ENCODE measurements at regions not wholly inside any gene's neighbourhood (a gene's known extent, or its start where the extent isn't known, plus 50 kb on each side); places are given as distances from the start of the nearest gene placed in this dataset.

DNA sequence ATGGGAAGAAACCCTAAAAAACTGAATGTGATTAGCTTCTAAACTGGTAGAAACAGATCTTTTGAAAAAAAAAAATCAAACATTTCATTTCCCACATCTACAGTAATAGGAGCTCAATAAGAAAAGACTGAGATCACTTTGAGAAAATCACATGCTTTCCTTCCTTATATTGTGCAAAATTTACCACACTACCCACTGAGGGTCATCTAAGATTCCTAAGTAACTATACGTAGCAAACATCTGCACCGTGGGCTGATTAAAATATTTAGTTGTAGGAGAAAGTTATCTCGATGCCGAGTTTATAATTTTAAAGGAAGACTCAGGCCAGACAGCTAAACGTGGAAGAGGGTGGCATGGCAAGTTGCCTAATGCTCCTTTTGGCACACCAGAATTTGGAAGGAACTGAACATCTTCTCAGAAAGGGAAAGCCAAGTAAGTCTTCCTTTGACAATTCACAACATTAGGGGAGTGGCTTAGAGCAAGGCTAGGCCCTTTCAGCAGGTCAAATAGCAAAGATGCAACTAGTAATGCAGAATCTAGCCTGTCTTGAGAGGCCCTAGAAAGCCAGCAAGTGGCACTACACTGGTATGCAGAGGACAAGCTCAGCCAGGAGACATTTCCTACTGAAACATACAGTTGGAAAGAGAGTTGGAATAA is 128.0 kb downstream of the TMA16 start:
- DNase-seq (no peak), ATAC-seq (no peak)
- Mint-ChIP-seq H3K9me3 (ENCODE audit: low read depth) (no peaks in the 10 kb centered on the region), H3K27me3 (no peaks in the 10 kb centered on the region), H3K27ac (no peak overlapping the region), H3K4me3 (no peak overlapping the region), H3K36me3 (ENCODE audit: low read depth) (no peaks in the 10 kb centered on the region), H3K4me1 (peaks cover 37% of the 10 kb centered on the region)
- intact Hi-C loops (cut with DNase I, micrococcal nuclease): no loop called here
- ChIA-PET POLR2A (no interaction called here), CTCF (no interaction called here)

DNA sequence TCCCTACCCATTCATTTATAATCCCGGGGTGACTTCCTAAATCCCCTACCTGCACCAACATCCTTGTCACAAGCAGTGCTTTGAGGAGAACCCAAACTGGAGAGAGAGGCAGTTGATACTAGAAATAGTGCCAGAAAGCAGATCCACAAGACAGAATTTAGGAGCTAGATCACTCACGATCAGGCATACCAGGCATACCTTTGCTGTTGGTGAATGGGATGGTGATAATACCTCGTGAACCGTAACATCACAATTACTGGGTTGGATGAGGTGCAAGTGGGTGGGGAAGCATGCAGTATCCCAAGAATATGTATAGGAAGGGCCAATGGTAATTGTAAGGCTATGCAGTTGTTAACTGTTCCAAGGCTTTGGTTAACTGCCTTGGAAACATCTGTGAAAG is 129.3 kb downstream of the TMA16 start:
- H3K27ac Mint-ChIP-seq: no peak overlapping the region
- no peak overlapping the region for H3K4me3 Mint-ChIP-seq
- peaks cover 2% of the 10 kb centered on the region for H3K9me3 Mint-ChIP-seq (ENCODE audit: low read depth)
- H3K27me3 Mint-ChIP-seq: no peaks in the 10 kb centered on the region
- peaks cover 37% of the 10 kb centered on the region for H3K4me1 Mint-ChIP-seq
- ChIA-PET POLR2A (no interaction called here), CTCF (interaction anchor here (0.6 to 1.0 kb wide), 2 partner anchors 57 to 72 kb away, joined by 3 read pairs; no protein-coding TSS in a partner anchor)
- no peaks in the 10 kb centered on the region for H3K36me3 Mint-ChIP-seq (ENCODE audit: low read depth)
- DNase-seq (no peak), ATAC-seq (no peak)
- intact Hi-C loops (cut with DNase I, micrococcal nuclease): no loop called here

DNA sequence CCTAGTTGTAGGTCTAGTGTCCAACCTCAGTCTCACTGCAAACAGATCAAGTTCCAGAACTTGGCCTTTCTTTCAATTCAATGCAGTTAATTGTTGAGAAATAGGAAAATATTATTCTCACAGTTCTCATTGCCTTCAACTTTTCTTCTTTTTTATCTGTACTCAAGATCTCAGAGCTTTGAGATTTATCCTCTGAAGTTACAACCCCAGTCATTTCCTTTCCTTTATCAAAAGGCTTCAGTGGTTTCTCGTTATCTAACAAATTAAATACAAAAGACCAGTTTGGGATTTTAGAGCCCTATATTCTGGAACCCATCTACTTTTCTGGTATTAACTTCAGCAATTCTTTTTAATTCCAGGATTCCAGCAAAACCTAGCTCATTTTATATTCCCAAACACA is 130.2 kb downstream of the TMA16 start:
- no peaks in the 10 kb centered on the region for H3K27me3 Mint-ChIP-seq
- ChIA-PET CTCF (interaction anchor here (1.0 to 1.3 kb wide), 3 partner anchors 14 to 56 kb away, joined by 3 to 5 read pairs (median 5); no protein-coding TSS in a partner anchor), POLR2A (no interaction called here)
- peaks cover 2% of the 10 kb centered on the region for H3K9me3 Mint-ChIP-seq (ENCODE audit: low read depth)
- H3K4me1 Mint-ChIP-seq: peaks cover 37% of the 10 kb centered on the region
- ATAC-seq (no peak), DNase-seq (no peak)
- intact Hi-C loops (cut with DNase I, micrococcal nuclease): no loop called here
- no peak overlapping the region for H3K27ac Mint-ChIP-seq
- no peak overlapping the region for H3K4me3 Mint-ChIP-seq
- H3K36me3 Mint-ChIP-seq (ENCODE audit: low read depth): no peaks in the 10 kb centered on the region

DNA sequence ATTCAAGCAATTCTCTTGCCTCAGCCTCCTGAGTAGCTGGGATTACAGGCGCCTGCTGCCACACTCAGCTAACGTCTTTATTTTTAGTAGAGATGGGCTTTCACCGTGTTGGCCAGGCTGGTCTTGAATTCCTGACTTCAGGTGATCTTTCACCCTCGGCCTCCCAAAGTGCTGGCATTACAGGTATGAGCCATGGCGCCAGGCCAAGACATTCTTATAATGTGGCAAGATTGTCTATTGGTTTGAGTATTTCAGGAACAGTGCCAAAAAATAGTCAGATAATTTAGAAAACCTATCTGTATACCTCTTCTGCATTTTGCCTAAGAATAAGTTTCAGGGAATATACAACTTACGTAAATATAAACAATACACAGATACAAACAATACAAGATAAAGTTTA is 136.8 kb downstream of the TMA16 start:
- no peak overlapping the region for H3K4me3 Mint-ChIP-seq
- H3K27me3 Mint-ChIP-seq: no peaks in the 10 kb centered on the region
- H3K27ac Mint-ChIP-seq: no peak overlapping the region
- H3K36me3 Mint-ChIP-seq (ENCODE audit: low read depth): no peaks in the 10 kb centered on the region
- H3K9me3 Mint-ChIP-seq (ENCODE audit: low read depth): peaks cover 2% of the 10 kb centered on the region
- DNase-seq (no peak), ATAC-seq (no peak)
- H3K4me1 Mint-ChIP-seq: no peaks in the 10 kb centered on the region
- CTCF ChIA-PET: no interaction called here
- POLR2A ChIA-PET: no interaction called here
- intact Hi-C loops (cut with DNase I, micrococcal nuclease): no loop called here

DNA sequence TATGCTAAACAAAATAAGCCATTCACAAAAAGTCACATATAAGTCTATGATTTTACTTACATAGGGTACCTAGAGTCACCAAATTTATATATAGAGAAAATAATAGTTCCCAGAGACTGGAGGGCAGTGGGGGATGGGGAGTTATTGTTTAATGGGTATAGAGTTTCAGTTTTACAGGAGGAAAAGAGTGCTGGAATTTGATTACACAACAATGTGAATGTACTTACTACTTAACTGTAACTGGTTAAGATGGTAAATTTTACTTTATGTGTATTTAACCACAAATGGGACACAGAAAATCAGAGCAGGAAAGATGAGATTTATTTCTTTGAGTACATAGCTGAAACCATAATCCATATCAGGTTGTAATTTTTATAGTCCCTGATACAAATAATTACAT is 144.4 kb downstream of the TMA16 start:
- Mint-ChIP-seq H3K4me1 (peaks cover 2% of the 10 kb centered on the region), H3K27ac (no peak overlapping the region), H3K9me3 (ENCODE audit: low read depth) (no peaks in the 10 kb centered on the region), H3K4me3 (no peak overlapping the region), H3K36me3 (ENCODE audit: low read depth) (no peaks in the 10 kb centered on the region), H3K27me3 (no peaks in the 10 kb centered on the region)
- POLR2A ChIA-PET: no interaction called here
- ATAC-seq (no peak), DNase-seq (no peak)
- CTCF ChIA-PET: interaction anchor here (1.3 kb wide), 1 partner anchor 14 kb away, joined by 5 read pairs; no protein-coding TSS in a partner anchor
- intact Hi-C loops (cut with DNase I, micrococcal nuclease): no loop called here

DNA sequence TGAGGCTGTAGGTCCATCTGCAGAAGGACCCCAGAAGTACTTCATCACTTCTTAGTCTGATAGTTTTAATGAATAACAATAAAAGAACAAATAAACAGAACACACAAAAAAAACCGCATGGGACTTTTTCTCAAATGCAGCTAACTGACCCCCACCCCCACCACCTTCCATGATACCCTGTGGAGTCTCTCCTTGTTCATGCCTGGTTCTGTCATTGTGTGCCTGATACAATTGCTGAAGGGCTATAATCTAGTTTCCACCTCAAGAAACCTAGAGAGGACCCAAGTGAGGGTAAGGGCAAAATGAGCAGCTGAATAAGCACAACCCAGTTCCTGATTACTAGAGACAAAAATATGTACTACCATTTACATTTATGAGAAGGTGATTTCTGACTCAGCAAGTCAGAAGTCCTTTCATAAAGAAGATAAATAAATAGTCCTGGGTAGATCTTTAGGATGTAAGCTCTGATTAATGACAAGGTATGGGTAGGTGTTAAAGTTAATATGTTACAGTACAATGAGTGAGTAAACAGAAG is 155.1 kb downstream of the TMA16 start:
- Mint-ChIP-seq H3K27ac (no peak overlapping the region), H3K36me3 (ENCODE audit: low read depth) (peaks cover 2% of the 10 kb centered on the region)

DNA sequence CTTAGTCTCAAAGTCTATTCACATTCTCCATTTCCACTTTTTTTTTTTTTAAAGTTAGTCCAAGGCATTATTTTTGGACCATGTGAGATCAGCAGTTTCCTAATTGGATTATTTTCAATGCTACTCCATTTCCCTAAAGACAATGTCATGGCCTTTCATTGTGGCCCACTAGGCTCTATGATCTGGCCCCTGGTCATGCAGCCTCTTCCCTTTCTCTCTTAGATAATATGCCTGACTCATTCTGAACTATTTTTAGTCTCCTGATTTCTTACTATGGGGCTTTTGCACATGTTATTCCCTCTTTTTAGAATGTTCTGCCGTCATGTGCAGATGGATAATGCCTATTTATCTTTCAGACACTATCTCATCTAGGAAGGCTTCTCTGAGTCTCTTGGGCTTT is 157.3 kb downstream of the TMA16 start:
- ATAC-seq: no peak
- ChIA-PET POLR2A (no interaction called here), CTCF (no interaction called here)
- no peak overlapping the region for H3K4me3 Mint-ChIP-seq
- no peaks in the 10 kb centered on the region for H3K4me1 Mint-ChIP-seq
- H3K27ac Mint-ChIP-seq: no peak overlapping the region
- peaks cover 10% of the 10 kb centered on the region for H3K9me3 Mint-ChIP-seq (ENCODE audit: low read depth)
- intact Hi-C loops (cut with DNase I, micrococcal nuclease): no loop called here
- no peak for DNase-seq
- no peaks in the 10 kb centered on the region for H3K27me3 Mint-ChIP-seq
- H3K36me3 Mint-ChIP-seq (ENCODE audit: low read depth): no peaks in the 10 kb centered on the region

More for the DNA sequence above, 155.1 kb downstream of the TMA16 start:
- no peaks in the 10 kb centered on the region for H3K4me1 Mint-ChIP-seq
- ChIA-PET POLR2A (no interaction called here), CTCF (interaction anchor here (0.6 kb wide), 1 partner anchor 100 kb away, joined by 3 read pairs; no protein-coding TSS in a partner anchor)
- DNase-seq: no peak
- no peak for ATAC-seq
- peaks cover 20% of the 10 kb centered on the region for H3K9me3 Mint-ChIP-seq (ENCODE audit: low read depth)
- no peak overlapping the region for H3K4me3 Mint-ChIP-seq
- no peaks in the 10 kb centered on the region for H3K27me3 Mint-ChIP-seq
- intact Hi-C loops (cut with DNase I, micrococcal nuclease): no loop called here

DNA sequence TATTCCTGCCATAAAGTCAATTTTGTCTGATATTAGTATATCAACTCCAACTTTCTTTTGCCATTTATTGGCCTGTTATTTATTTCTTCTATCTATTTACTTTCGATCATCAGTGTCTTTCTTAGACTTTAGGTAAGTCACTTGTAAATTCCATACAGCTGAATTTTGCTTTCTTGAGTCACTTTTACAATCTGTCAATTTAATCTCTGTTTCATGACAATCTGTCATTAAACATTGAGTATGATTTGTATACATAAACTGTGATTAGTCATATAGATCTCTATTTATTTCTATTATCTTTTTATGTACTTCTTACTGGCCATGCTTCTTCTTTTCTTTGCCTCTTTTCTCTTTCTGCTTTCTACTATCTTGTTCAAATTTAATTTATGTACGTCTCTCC is 160.1 kb downstream of the TMA16 start:
- ATAC-seq (no peak), DNase-seq (no peak)
- Mint-ChIP-seq H3K9me3 (ENCODE audit: low read depth) (peaks cover 5% of the 10 kb centered on the region), H3K27ac (no peak overlapping the region), H3K27me3 (no peaks in the 10 kb centered on the region), H3K36me3 (ENCODE audit: low read depth) (no peaks in the 10 kb centered on the region), H3K4me1 (no peaks in the 10 kb centered on the region), H3K4me3 (no peak overlapping the region)
- POLR2A ChIA-PET: no interaction called here
- CTCF ChIA-PET: no interaction called here
- intact Hi-C loops (cut with DNase I, micrococcal nuclease): no loop called here

DNA sequence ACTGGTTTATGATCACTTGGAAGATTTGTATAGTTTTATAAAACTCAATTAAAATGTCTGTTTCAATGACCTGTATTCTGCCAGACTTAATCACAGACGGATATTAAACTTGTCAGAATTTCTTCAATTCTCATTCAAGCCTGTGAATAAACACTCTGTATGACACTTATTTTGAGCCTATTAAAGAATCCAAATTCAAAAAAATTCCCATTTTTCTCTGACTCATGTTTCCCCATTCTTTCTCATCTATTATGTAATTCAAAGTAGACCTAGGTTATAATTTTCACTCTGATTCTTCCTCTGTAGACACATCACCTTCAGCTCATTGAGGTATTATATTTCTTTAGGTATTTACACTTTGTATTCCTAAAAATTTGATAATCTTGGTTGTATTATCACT is 166.1 kb downstream of the TMA16 start:
- Mint-ChIP-seq H3K4me1 (peaks cover 26% of the 10 kb centered on the region), H3K4me3 (no peak overlapping the region), H3K27ac (no peak overlapping the region), H3K36me3 (ENCODE audit: low read depth) (no peaks in the 10 kb centered on the region), H3K27me3 (no peaks in the 10 kb centered on the region), H3K9me3 (ENCODE audit: low read depth) (peaks cover 2% of the 10 kb centered on the region)
- ChIA-PET POLR2A (no interaction called here), CTCF (no interaction called here)
- DNase-seq (no peak), ATAC-seq (no peak)
- intact Hi-C loops (cut with DNase I, micrococcal nuclease): no loop called here

DNA sequence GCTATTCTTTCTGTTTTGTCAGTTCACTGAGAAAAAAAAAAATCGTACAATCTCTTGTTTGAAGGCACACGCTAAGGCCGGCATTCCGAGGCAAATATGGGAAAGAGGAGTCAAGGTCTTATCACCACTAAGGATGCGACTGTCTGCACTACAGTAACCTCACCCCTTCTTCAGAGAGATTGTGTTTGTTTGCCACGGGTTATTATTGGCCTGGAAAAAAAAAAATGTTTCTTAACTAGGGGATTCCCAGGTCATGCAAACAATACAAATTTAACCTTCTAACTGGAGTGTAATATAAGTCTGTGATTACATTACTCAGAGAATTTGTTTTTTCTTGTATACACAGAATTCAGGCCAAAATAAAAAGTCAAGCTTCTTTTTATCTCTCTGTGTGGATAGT is 168.3 kb downstream of the TMA16 start:
- H3K9me3 Mint-ChIP-seq (ENCODE audit: low read depth): no peaks in the 10 kb centered on the region
- no peaks in the 10 kb centered on the region for H3K36me3 Mint-ChIP-seq (ENCODE audit: low read depth)
- H3K27me3 Mint-ChIP-seq: no peaks in the 10 kb centered on the region
- POLR2A ChIA-PET: no interaction called here
- no peak overlapping the region for H3K4me3 Mint-ChIP-seq
- ATAC-seq (no peak), DNase-seq (no peak)
- peaks cover 39% of the 10 kb centered on the region for H3K4me1 Mint-ChIP-seq
- no peak overlapping the region for H3K27ac Mint-ChIP-seq
- intact Hi-C loops (cut with DNase I, micrococcal nuclease): no loop called here
- CTCF ChIA-PET: no interaction called here

DNA sequence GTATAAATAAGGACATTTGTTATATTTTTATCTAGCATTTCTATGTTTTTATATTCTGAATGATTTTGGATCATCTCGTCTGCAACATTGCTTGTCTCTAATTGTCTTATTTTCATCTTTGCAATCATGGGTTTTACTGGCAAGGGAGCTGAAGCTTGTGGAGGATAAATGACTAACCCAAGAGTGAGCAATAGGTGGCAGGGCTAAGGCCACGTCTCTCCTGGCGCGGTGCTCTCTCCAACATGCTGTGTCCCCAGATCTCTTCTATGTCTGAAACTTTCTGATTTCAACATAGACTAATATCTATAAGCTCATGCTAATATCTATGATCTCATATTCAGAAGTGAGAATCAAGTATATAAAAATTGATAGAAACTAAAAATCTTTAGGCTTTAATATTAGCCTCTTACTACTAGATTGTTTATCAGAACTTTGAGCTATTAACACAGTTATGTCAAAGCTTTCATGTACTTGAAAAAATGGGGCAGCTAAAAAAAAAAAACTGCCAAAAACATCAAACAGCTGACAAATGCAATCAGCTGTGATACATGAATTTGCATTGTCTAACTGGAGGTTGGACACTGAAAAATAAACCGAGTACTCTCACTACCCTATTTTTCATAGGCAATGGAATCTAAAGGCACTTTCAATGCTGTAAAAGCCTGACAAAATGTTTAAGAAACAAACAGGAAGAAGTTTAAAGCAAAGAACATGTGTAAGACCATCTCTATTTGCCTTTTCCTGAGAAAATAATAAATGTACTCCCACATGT is 169.2 kb downstream of the TMA16 start:
- Mint-ChIP-seq H3K36me3 (ENCODE audit: low read depth) (no peaks in the 10 kb centered on the region), H3K9me3 (ENCODE audit: low read depth) (no peaks in the 10 kb centered on the region), H3K27me3 (no peaks in the 10 kb centered on the region), H3K27ac (no peak overlapping the region), H3K4me3 (no peak overlapping the region), H3K4me1 (peaks cover 45% of the 10 kb centered on the region)
- intact Hi-C loops (cut with DNase I, micrococcal nuclease): no loop called here
- ChIA-PET CTCF (interaction anchor here (0.9 to 1.2 kb wide), 2 partner anchors 8 to 108 kb away, joined by 3 to 4 read pairs; no protein-coding TSS in a partner anchor), POLR2A (no interaction called here)
- ATAC-seq (peak; percentile 55), DNase-seq (no peak)

DNA sequence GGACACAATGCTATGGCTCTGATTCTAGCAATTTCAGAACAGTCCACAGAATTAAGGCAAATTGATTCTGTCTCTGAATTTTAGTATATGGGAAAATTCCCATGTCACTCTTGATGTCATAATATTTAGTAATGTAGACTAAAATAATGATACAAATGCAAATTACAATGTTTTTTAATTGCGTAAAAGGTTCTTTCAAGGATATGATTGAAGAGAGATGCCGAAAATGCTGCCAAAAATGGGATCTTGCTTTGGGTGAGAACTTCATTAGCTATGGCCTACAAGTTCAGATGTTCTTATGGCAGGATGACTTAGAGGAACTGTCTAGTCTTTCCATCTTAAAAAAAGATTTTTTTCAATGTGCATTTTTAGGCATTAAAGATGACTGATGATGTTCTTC is 170.6 kb downstream of the TMA16 start:
- H3K27me3 Mint-ChIP-seq: no peaks in the 10 kb centered on the region
- DNase-seq: no peak
- ATAC-seq: no peak
- H3K36me3 Mint-ChIP-seq (ENCODE audit: low read depth): no peaks in the 10 kb centered on the region
- intact Hi-C loops (cut with DNase I, micrococcal nuclease): no loop called here
- ChIA-PET POLR2A (no interaction called here), CTCF (interaction anchor here (1.2 kb wide), 1 partner anchor 116 kb away, joined by 3 read pairs; no protein-coding TSS in a partner anchor)
- no peak overlapping the region for H3K27ac Mint-ChIP-seq
- H3K4me1 Mint-ChIP-seq: peaks cover 45% of the 10 kb centered on the region
- H3K9me3 Mint-ChIP-seq (ENCODE audit: low read depth): no peaks in the 10 kb centered on the region
- H3K4me3 Mint-ChIP-seq: no peak overlapping the region
